Right ventricle myocardium inferior (tissue), 1 donor: ENCODE measurements at regions not wholly inside any gene's neighbourhood (a gene's known extent, or its start where the extent isn't known, plus 50 kb on each side); places are given as distances from the start of the nearest gene placed in this dataset.
"Not testable (repeated sequence)": the region's sequence is repeated elsewhere in the genome, so short reads cannot be mapped to it uniquely, and the experiment has no call there.

ENCODE experiments used
- ATAC-seq: fragments of 200-7000 bp; cut with Tn5 transposase; one replicate; pipeline ENCODE4 v1.9.1; 2020; ENCODE audit warnings: mild to moderate bottlenecking, moderate library complexity
- DNase-seq: peaks from one replicate; pipeline ENCODE4 v3.0.0; 2021; ENCODE audit errors: missing footprints
- intact Hi-C: fragments of 100-400 bp; cut with DNase I; formaldehyde crosslinking; loops from one replicate; pipeline ENCODE4 v1.11.0; 2022
- donor health status: DM: no; HTN: yes; CAD: no; lungs with severe emphysema.

- no peak for ATAC-seq
- DNase-seq: no peak
- intact Hi-C loops: no loop called here
These were observed 273.1 kb downstream of the TSN start for GRCh38 chr2:122028371-122029100.

- ATAC-seq: no peak
- DNase-seq: no peak
- intact Hi-C loops: no loop called here
These were observed 274.0 kb downstream of the TSN start for GRCh38 chr2:122029456-122029855.

GRCh38 chr2:122029945-122030344 lies 274.5 kb downstream of the TSN start:
- ATAC-seq: no peak
- intact Hi-C loops: no loop called here
- no peak for DNase-seq

- no peak for ATAC-seq
- no peak for DNase-seq
- intact Hi-C loops: no loop called here
These were observed 276.3 kb downstream of the TSN start for GRCh38 chr2:122031544-122032263.

- intact Hi-C loops: no loop called here
- ATAC-seq (no peak), DNase-seq (no peak)
These were observed 276.8 kb downstream of the TSN start for GRCh38 chr2:122032264-122032645.

GRCh38 chr2:122033778-122034177 lies 278.3 kb downstream of the TSN start:
- ATAC-seq (no peak), DNase-seq (no peak)
- intact Hi-C loops: no loop called here

- ATAC-seq (no peak), DNase-seq (no peak)
- intact Hi-C loops: no loop called here
These were observed 278.9 kb downstream of the TSN start for GRCh38 chr2:122034344-122034743.

GRCh38 chr2:122034777-122035176 lies 279.3 kb downstream of the TSN start:
- no peak for ATAC-seq
- intact Hi-C loops: no loop called here

GRCh38 chr2:122038816-122039215 lies 283.4 kb downstream of the TSN start:
- intact Hi-C loops, ATAC-seq, DNase-seq: not testable (repeated sequence)

More at GRCh38 chr2:122034777-122035176, 279.3 kb downstream of the TSN start:
- DNase-seq: no peak

- DNase-seq: no peak
- no peak for ATAC-seq
- intact Hi-C loops: no loop called here
These were observed 286.0 kb downstream of the TSN start for GRCh38 chr2:122041455-122041854.

- DNase-seq, ATAC-seq, intact Hi-C loops: not testable (repeated sequence)
These were observed 296.2 kb downstream of the TSN start for GRCh38 chr2:122051659-122052058.

GRCh38 chr2:122055521-122055931 lies 300.1 kb downstream of the TSN start:
- intact Hi-C loops: no loop called here
- ATAC-seq (no peak), DNase-seq (no peak)

GRCh38 chr2:122056853-122057252 lies 301.4 kb downstream of the TSN start:
- intact Hi-C loops: no loop called here
- no peak for ATAC-seq
- no peak for DNase-seq

GRCh38 chr2:122061206-122061605 lies 305.8 kb downstream of the TSN start:
- intact Hi-C loops: no loop called here
- DNase-seq: no peak
- no peak for ATAC-seq

- DNase-seq: no peak
- intact Hi-C loops: no loop called here
- no peak for ATAC-seq
These were observed 306.4 kb downstream of the TSN start for GRCh38 chr2:122061831-122062230.

- no peak for ATAC-seq
- no peak for DNase-seq
- intact Hi-C loops: no loop called here
These were observed 307.1 kb downstream of the TSN start for GRCh38 chr2:122062506-122062905.

GRCh38 chr2:122063716-122064115 lies 308.3 kb downstream of the TSN start:
- DNase-seq (no peak), ATAC-seq (no peak)
- intact Hi-C loops: no loop called here

- no peak for ATAC-seq
- no peak for DNase-seq
- intact Hi-C loops: no loop called here
These were observed 314.8 kb downstream of the TSN start for GRCh38 chr2:122070241-122070731.

- DNase-seq (no peak), ATAC-seq (no peak)
- intact Hi-C loops: no loop called here
These were observed 317.2 kb downstream of the TSN start for GRCh38 chr2:122072666-122073065.

GRCh38 chr2:122074201-122074600 lies 318.8 kb downstream of the TSN start:
- intact Hi-C loops: no loop called here
- ATAC-seq (no peak), DNase-seq (no peak)
